Ishikawa (cell line): ENCODE measurements at regions not wholly inside any gene's neighbourhood (a gene's known extent, or its start where the extent isn't known, plus 50 kb on each side); places are given as distances from the start of the nearest gene placed in this dataset.

Source experiments
- CEBPB ChIP-seq: IDR thresholded peaks from 2 replicates; pipeline ENCODE4 v1.6.1; 2012
- EGR1 ChIP-seq: IDR thresholded peaks from 2 replicates; pipeline ENCODE4 v1.6.1; 2012
- EP300 ChIP-seq: IDR thresholded peaks from 2 replicates; pipeline ENCODE4 v1.6.1; 2012; ENCODE audit warnings: borderline replicate concordance
- FOXM1 ChIP-seq: IDR thresholded peaks from 2 replicates; pipeline ENCODE4 v1.6.1; 2012; ENCODE audit warnings: low read depth, borderline replicate concordance
- RAD21 ChIP-seq: IDR thresholded peaks from 2 replicates; pipeline ENCODE4 v1.6.1; 2012; ENCODE audit warnings: low read depth
- TAF1 ChIP-seq: IDR thresholded peaks from 2 replicates; pipeline ENCODE4 v1.6.1; 2012; ENCODE audit warnings: low read depth, mild to moderate bottlenecking
- TCF12 ChIP-seq: IDR thresholded peaks from 2 replicates; pipeline ENCODE4 v1.6.1; 2012; ENCODE audit warnings: low read depth
- YY1 ChIP-seq: IDR thresholded peaks from 2 replicates; pipeline ENCODE4 v1.6.1; 2012; ENCODE audit warnings: low read depth
- TF ChIP-seq, protein P1 (sequence below): IDR thresholded peaks from 2 replicates; pipeline ENCODE4 v1.6.1; 2012
- TF ChIP-seq, protein P2 (sequence below): IDR thresholded peaks from 2 replicates; pipeline ENCODE4 v1.6.1; 2012

GRCh38 chr9:22809371-22809770, 362.7 kb downstream of the DMRTA1 start:
- no peak for TF ChIP-seq RAD21
- TF ChIP-seq TAF1 = no peak
- TF ChIP-seq TCF12 = no peak
- TF ChIP-seq FOXM1 = no peak
- TF ChIP-seq EP300 = no peak
- TF ChIP-seq EGR1 = no peak
- TF ChIP-seq CEBPB = no peak
- no peak for TF ChIP-seq YY1
- TF ChIP-seq, protein P1, sequence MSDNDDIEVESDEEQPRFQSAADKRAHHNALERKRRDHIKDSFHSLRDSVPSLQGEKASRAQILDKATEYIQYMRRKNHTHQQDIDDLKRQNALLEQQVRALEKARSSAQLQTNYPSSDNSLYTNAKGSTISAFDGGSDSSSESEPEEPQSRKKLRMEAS = no peak
- TF ChIP-seq, protein P2, sequence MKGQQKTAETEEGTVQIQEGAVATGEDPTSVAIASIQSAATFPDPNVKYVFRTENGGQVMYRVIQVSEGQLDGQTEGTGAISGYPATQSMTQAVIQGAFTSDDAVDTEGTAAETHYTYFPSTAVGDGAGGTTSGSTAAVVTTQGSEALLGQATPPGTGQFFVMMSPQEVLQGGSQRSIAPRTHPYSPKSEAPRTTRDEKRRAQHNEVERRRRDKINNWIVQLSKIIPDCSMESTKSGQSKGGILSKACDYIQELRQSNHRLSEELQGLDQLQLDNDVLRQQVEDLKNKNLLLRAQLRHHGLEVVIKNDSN = no peak
